ENCODE measurements at regions not wholly inside any gene's neighbourhood (a gene's known extent, or its start where the extent isn't known, plus 50 kb on each side); places are given as distances from the start of the nearest gene placed in this dataset.

GRCh38 chr4:45358573-45359506, 632.5 kb upstream of the GNPDA2 start:
- no peak for DNase-seq
- no peak overlapping the region for H3K27ac Mint-ChIP-seq (ENCODE audit: unreplicated experiment)
- H3K36me3 ChIP-seq (ENCODE audit: control insufficient read depth, insufficient read depth, low read length) = no peaks in the 10 kb centered on the region
- H3K27me3 Mint-ChIP-seq (ENCODE audit: insufficient read depth, unreplicated experiment) = no peaks in the 10 kb centered on the region
- H3K4me1 ChIP-seq = no peaks in the 10 kb centered on the region
- ChIA-PET POLR2A (no interaction called here), CTCF (no interaction called here)
- intact Hi-C loops (cut with micrococcal nuclease; ENCODE audit: unreplicated experiment) = no loop called here
- peaks cover 8% of the 10 kb centered on the region for H3K9me3 Mint-ChIP-seq (ENCODE audit: unreplicated experiment)
- H3K4me1 Mint-ChIP-seq (ENCODE audit: low read depth, unreplicated experiment) = no peaks in the 10 kb centered on the region
- H3K4me3 ChIP-seq (ENCODE audit: low read depth, low read length) = no peak overlapping the region
- H3K9me3 ChIP-seq = no peaks in the 10 kb centered on the region
- no peaks in the 10 kb centered on the region for H3K27me3 ChIP-seq (replicated peaks; ENCODE audit: control insufficient read depth, insufficient read depth, low read length)
- no TSS peak for BruUV-seq (replicated peaks)
- no peak overlapping the region for H3K4me3 Mint-ChIP-seq (ENCODE audit: unreplicated experiment)
- no peaks in the 10 kb centered on the region for H3K36me3 Mint-ChIP-seq (ENCODE audit: insufficient read depth, unreplicated experiment)
- no peak for TF ChIP-seq CTCF (IDR thresholded peaks at IDR 0.05; ENCODE audit: insufficient read depth in 1 of 2, low read depth in 1 of 2, low read length in 1 of 2, severe bottlenecking in 1 of 2, unreplicated experiment in 1 of 2)

GRCh38 chr4:45353161-45353560, 626.8 kb upstream of the GNPDA2 start:
- BruUV-seq (replicated peaks) = no TSS peak
- no peak for TF ChIP-seq CTCF (IDR thresholded peaks at IDR 0.05; ENCODE audit: insufficient read depth in 1 of 2, low read depth in 1 of 2, low read length in 1 of 2, severe bottlenecking in 1 of 2, unreplicated experiment in 1 of 2)
- H3K4me3 ChIP-seq (ENCODE audit: low read depth, low read length) = no peak overlapping the region

GRCh38 chr4:45350438-45350837, 624.1 kb upstream of the GNPDA2 start:
- Histone ChIP-seq H3K36me3 (ENCODE audit: control insufficient read depth, insufficient read depth, low read length) (no peaks in the 10 kb centered on the region), H3K4me1 (no peaks in the 10 kb centered on the region), H3K27me3 (replicated peaks; ENCODE audit: control insufficient read depth, insufficient read depth, low read length) (no peaks in the 10 kb centered on the region), H3K9me3 (no peaks in the 10 kb centered on the region), H3K4me3 (ENCODE audit: low read depth, low read length) (no peak overlapping the region)
- POLR2A ChIA-PET = no interaction called here
- Mint-ChIP-seq H3K4me1 (ENCODE audit: low read depth, unreplicated experiment) (no peaks in the 10 kb centered on the region), H3K36me3 (ENCODE audit: insufficient read depth, unreplicated experiment) (no peaks in the 10 kb centered on the region), H3K27me3 (ENCODE audit: insufficient read depth, unreplicated experiment) (no peaks in the 10 kb centered on the region), H3K4me3 (ENCODE audit: unreplicated experiment) (no peak overlapping the region), H3K9me3 (ENCODE audit: unreplicated experiment) (no peaks in the 10 kb centered on the region), H3K27ac (ENCODE audit: unreplicated experiment) (no peak overlapping the region)
- DNase-seq = no peak
- CTCF ChIA-PET = no interaction called here
- no peak for TF ChIP-seq CTCF (IDR thresholded peaks at IDR 0.05; ENCODE audit: insufficient read depth in 1 of 2, low read depth in 1 of 2, low read length in 1 of 2, severe bottlenecking in 1 of 2, unreplicated experiment in 1 of 2)
- intact Hi-C loops (cut with micrococcal nuclease; ENCODE audit: unreplicated experiment) = no loop called here
- BruUV-seq (replicated peaks) = no TSS peak

More at GRCh38 chr4:45353161-45353560, 626.8 kb upstream of the GNPDA2 start:
- intact Hi-C loops (cut with micrococcal nuclease; ENCODE audit: unreplicated experiment) = no loop called here
- no peaks in the 10 kb centered on the region for H3K4me1 ChIP-seq
- no peaks in the 10 kb centered on the region for H3K36me3 Mint-ChIP-seq (ENCODE audit: insufficient read depth, unreplicated experiment)
- no peak overlapping the region for H3K4me3 Mint-ChIP-seq (ENCODE audit: unreplicated experiment)
- DNase-seq = no peak
- H3K9me3 ChIP-seq = no peaks in the 10 kb centered on the region
- ChIA-PET POLR2A (no interaction called here), CTCF (no interaction called here)
- no peaks in the 10 kb centered on the region for H3K4me1 Mint-ChIP-seq (ENCODE audit: low read depth, unreplicated experiment)
- H3K36me3 ChIP-seq (ENCODE audit: control insufficient read depth, insufficient read depth, low read length) = no peaks in the 10 kb centered on the region
- H3K27me3 ChIP-seq (replicated peaks; ENCODE audit: control insufficient read depth, insufficient read depth, low read length) = no peaks in the 10 kb centered on the region
- H3K27ac Mint-ChIP-seq (ENCODE audit: unreplicated experiment) = no peak overlapping the region
- H3K27me3 Mint-ChIP-seq (ENCODE audit: insufficient read depth, unreplicated experiment) = no peaks in the 10 kb centered on the region
- H3K9me3 Mint-ChIP-seq (ENCODE audit: unreplicated experiment) = no peaks in the 10 kb centered on the region

All from Caco-2 (cell line).